LHCN-M2 (cell line): ENCODE measurements at regions not wholly inside any gene's neighbourhood (a gene's known extent, or its start where the extent isn't known, plus 50 kb on each side); places are given as distances from the start of the nearest gene placed in this dataset.

Source experiments
- DNase-seq: peaks from one replicate; pipeline ENCODE4 v3.0.0-alpha.2; 2012; ENCODE audit warnings: low read depth

DNA sequence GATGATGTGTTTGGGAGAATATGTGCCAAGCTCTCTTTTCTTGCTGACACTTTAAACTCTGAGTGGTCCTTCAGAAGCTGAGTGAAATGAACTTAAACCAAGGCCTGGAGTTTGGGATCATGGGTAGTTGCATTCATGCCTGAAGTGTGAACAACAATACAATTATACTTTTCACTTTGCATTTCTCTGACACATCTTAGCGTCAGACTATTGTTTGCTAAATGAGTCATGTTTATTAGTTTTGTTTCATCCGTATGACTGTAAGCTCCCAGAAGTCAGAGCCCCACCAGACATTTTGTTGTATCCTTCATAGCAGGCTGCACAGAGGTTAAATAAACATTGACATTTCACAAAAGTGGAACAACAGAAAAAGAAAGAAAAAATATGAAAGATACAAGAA lies 542.6 kb downstream of the TUSC7 start:
- peak; percentile 7 for DNase-seq

DNA sequence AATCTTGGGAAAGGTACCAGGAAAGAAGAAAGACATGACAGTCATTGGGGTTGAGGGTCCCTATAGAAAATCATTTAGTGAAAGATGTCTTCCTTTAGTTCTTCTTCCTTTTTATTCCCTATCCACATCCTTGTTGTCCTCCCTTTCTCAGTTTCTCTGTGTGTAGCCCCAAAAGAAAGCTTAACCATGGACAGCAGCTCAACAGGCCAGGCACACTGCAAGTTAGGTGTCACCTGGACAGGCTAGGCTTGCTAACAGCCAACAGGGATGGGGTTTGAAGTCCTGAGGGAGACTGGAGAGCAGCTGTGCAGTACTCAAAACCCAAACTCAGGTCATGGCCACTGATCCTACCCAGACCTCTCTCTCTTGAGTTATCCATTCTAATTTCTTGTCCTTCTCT lies 543.1 kb downstream of the TUSC7 start:
- DNase-seq, result no peak

DNA sequence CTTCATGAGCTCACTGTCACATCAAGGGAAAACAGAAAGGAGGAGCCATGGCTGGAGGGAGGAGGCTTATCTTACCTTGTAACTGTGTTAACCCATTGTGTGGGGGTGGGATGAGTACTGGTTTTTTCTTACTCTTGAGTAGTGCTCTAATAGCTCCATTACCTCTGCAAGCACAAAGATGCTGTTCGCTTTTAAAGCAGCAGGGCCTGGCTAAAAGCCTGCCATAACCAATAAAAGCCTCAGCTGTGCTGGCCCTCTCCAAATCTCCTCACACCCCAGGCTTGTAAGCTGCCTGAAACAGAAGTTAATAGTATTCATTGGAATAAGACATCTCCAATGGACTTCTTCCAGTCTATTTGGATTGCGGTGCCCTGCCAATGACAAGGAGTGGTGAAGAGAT lies 544.1 kb downstream of the TUSC7 start:
- DNase-seq, result no peak

DNA sequence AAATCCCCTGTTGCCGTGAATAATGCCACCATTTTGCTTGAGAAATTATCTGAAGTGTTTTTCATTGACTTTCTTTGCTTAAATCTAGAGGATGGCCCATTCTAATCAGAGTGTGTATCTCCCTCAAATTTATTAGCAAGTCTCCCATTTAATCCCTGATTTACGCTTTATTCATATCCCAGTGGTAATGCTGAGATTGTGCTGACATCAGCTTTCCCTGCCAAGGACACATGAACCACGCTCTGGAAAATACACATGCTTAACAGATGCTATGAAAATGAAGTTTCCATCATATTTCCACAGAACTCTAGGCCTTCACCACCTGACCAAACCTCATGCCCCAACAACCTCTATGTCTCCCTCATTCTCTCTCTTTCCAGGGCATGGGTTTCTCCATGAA lies 545.4 kb downstream of the TUSC7 start:
- no peak for DNase-seq

DNA sequence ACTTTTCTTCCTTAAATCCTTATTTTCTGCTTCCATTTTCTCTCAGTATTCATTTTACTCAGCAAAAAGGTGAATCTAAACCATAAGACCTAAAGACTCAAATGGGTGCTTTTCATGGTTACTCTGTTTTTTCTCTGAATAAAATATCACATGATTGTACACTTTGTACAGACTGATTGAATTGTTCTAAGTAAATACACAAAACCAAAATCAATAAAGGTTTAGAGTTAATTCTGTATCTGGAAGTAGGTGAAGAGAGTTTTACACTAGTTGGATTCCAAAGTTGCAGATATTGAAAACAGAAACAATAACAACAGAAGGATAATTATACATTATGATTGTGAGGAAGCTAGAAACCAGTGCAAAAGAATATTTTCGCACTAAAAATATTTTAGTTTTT lies 546.2 kb downstream of the TUSC7 start:
- DNase-seq, result no peak

DNA sequence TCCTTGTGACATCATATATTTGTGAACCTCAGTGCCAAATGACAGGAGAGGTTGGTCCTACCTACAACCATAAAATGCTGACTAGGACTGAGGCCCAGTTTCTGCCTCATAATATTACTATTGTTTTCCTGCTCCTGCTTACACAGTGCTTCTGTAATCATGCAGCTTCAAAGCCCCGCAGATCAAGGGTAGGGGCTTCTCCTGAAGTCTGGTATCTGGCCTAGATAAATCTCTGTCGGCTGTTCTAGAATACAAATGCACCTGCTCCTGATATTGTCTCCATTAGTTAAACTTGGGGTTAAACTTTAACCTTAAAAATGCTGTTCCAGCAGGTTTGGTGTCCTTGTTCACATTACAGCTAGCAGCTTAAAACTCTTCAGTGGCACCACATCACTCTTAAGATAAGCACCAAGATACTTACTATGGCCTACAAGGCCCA lies 552.4 kb downstream of the TUSC7 start:
- no peak for DNase-seq

DNA sequence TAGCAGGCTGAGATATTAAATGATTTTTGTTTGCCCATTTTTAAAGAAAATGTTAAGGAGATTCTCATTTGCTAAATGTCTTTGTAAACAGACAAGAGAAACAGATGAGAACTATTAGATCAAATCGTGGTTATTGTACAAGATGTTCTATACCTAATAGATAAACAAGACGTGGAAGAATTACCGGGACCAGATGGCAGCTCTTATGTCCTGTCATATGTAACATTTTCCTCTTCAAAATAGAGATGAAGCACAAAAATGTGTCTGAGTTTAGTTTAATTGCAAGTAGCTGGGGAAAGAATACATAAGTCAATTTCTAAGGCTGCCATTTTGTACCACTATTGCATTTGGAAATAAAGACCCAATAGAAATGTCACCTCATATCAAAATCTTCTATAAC lies 553.7 kb downstream of the TUSC7 start:
- no peak for DNase-seq

DNA sequence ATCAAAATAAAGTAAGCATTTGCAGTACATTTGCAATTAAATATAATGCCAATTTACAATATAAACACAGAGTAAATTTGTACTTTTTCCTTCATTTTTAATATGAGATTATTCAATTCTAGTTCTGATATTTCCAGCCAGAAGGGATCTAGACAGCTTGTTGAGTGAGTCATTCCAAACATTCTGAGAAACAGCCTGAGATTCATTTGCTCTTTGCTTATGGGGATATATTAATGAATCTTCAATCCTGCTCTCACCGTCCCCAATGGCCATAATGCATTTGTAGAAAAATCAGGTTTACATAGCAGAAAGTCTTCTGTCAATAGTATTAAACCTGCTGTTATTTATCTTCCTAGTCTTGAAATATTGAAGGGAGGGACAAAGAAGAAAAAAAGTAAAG lies 554.2 kb downstream of the TUSC7 start:
- DNase-seq, result no peak

DNA sequence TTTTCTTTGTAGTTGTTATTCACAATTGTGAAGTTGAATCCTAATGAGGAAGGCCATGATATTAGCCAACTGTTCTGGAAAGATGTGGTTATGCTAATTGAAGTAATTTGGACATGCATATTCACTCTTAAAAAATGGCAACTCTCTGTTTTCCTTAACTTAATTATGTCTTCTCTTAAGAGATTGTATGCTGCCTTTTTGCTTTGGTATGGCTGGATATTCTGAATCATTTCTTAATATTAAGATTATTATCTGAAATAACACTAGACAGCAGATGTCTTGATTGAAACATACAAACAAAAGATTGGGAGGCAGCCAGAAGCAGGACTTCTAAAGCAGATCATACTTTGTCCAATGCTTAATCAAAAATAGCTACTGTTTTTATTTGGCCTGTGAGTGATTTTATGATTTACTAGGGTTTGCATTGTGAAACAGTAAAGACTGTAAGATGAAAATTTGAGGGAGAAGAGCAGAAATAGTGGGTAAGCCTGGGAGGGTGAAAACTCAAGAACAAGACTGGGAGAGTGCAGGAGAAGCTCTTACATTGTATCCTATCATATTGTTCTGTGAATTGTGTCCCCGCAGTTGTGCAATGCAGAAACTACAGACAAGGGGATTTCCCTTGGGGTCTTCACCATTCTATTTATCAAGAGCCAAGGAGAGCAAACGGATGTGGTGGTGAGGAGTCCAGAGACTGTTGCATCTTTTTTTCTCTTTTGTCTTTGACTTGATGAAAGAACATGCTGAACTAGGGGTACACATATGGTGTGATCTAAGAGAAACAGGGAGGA lies 554.8 kb downstream of the TUSC7 start:
- DNase-seq, result no peak

DNA sequence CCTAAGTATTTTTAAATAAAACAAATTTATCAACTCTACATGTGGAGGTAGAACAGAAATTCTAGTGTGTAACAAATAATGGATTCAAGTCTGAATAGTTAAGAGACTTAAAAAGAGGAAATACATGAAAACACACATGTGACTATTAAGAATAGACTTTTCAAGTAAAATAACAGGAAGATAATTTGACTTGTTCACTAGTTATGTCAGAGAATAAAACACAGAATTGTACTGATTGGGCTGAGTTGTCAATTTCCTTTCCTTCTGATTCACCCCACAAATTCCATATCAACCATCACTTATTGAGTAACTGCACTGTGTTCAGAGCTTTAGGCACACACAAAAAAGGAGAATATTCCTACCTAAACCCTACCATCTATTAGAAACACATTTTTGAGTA lies 557.2 kb downstream of the TUSC7 start:
- no peak for DNase-seq

DNA sequence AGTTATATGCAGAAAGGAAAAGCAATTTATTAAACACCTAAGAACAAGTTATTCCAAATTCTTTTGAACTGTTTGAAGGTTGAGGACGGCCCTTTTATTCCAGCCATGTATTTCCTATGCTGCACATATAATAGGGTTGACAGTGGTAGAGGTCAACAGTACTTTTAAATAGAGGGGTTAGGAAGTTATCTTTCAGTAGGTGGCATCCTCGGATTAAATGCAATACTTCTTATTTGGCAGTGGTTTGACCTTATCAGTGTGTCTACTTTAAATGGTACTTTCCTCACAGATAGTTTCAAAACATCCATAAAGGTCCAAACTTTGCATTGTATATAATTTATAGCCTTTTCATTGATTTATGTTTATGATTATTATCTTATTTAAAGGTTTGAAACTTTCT lies 558.7 kb downstream of the TUSC7 start:
- no peak for DNase-seq

DNA sequence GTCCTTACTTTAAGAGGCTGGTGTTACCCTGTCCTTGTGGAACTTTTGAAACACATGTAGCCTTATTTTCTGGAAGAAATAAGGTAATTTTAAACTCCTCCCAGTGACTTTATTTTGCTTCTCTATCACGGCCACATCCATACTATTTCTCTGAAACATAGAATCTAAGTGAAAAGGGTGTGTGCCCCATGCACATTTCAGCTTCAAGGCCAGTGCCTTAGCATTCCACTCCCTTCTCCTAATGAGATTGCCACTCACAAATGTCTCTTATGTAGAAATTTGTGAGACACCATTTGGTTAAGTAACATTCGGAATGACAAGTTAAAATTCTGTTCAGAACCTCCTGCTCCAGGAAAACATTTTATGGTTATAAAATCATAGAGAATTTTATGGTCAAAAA lies 562.7 kb downstream of the TUSC7 start:
- DNase-seq, result no peak

DNA sequence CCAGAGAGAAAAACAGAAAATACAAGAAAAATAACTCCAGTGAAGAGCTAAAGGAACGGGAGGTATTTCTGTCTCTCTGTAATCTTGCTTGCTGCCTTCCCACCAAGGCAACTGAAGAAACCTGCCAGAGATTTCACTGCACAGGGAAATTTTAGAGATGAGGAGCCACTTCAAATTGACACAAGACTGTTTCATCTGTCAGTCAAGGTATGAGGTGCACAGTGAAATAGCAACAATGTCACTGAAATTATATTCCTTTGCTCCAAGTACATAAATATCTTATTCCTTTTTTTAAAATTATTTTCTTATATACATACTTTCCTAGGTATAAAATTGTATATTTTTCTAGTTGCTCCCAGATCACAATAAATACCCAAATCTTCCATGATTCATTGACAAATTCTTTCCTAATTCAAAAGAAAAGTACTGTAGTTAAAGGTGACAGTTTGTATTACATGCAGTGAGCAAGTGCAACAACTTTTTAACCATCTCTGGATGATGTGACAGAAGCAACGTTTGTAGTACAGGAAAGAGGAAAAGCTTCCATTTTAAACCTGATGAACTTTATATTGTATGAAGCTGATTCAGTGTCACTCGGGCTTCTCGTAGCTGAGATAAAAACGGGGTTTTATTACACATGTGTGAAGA lies 563.4 kb downstream of the TUSC7 start:
- DNase-seq, result no peak

DNA sequence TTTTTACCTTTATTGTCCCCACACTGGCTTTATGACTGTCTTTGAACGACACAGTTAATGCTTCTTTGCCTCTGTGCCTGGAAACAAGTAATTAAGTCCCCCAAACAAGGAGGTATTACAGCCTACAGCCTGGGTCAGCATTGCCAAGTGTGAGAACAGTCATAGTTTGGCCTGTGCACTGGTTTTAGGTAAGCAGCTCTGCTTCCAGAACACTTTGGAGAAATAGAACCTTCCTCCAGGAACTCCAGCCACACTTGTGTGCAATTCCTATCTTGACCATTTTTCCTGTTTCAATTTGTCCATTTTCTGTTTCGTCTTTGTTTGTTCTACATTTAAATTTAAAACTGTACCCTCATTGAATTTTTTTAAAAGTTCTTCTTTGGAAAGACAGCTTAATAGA lies 568.2 kb downstream of the TUSC7 start:
- no peak for DNase-seq

DNA sequence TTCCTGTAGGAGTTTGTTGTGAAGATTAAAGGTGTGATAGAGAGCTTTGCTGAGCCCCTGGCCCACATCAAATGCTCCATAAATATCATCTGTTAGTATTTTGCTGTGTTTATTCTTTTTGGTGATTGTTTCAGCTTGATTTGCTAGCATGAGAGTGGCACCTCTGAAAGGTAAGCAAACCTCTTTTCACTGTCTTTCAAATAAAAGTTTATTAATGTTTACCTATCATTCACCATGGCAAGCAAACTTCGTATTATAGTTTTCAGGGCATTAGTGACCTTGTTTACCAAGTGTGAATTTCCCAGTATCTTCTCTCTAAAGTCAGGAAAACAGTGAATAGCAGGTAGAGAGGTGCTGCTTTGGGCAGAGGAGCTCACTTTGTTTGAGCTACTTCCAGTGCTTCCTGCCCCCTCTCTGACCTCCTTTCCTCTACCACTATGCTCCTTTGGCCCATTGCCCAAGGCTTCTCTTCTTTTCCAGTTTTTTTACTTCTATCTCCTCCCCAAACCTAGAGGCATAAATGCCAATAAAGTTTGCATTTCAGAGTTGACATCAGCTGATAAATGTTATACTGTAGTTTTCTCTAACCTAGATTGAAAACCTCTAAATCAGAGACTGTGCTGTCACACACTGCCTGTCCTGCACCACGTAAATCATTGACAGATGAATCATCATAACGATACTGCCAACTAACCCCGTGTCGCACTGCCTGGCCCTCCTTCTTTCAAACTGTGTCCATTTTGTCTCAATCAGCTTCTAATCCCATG lies 569.0 kb downstream of the TUSC7 start:
- DNase-seq, result no peak

DNA sequence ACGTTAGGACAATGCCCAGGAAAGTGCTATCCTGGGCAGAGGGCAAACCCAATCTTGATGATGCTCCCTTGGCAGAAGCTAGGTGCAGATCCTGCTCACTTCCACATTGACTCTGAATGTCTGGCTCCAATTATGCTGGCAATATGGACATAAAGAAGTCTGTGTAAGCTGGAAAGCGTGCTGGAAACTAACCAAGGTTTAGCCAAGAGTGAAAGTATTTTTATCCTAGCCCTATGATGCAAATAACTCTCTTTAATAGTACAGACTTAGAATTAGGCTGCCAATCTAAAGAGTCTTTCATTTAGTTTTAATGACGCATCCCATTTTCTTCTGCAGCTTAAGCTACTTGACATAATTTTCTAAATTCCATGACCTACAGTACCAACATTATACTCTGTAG lies 571.8 kb downstream of the TUSC7 start:
- no peak for DNase-seq

DNA sequence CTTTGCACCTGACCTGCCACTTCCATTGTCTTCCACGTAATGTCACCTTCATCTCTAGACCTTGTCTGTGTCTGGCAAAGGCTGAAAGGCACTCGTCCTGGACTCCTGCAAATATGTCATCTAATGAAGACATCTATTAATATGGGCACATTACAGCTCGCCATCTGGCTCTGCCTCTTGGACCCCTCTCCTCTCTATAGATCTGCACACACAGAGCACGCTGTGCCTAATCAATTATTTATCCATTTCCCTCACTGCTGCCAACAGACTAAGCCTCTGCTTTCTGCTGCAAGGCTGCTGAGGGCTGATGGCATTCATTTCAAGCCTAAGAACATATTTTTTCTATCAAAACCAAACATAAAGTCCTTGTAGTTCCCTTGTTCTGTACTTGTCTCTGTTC lies 573.0 kb downstream of the TUSC7 start:
- no peak for DNase-seq

DNA sequence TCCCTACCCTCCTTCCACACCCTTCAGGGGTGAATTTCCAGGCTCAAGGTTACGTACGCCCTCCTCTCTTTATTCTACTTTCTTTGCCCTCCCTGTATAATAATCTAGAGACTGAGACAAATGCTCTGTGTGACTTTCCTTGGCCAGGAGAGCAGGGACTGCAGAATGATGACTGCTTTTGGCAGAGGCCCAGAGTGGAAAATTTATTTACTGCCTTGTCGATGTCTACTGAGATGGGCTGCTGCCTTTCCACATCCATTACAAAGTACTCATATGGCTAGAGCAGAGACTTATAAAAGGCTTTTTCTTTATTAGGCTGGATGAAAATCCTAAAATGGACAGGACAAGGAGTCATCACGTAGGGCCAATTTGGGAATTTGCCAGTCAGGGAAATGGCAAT lies 576.2 kb downstream of the TUSC7 start:
- DNase-seq, result no peak

DNA sequence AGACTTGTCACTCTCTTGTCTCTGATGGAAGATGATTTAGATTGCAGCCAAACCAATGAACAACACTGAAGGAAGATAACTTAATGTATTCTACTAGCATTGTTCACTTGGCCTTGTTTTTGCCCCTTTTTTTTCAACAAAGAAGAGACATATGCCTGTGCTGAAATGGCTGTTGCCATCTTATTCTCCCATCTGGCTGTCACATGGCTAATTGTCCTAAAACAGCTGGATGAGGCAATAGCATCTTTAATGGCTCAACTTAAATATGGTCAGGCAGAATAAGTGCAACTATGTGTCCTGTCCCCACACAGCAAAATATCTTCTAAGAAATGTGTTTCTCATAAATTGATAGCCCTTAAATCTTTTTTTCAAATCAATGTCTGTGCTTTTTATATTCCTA lies 576.9 kb downstream of the TUSC7 start:
- no peak for DNase-seq

DNA sequence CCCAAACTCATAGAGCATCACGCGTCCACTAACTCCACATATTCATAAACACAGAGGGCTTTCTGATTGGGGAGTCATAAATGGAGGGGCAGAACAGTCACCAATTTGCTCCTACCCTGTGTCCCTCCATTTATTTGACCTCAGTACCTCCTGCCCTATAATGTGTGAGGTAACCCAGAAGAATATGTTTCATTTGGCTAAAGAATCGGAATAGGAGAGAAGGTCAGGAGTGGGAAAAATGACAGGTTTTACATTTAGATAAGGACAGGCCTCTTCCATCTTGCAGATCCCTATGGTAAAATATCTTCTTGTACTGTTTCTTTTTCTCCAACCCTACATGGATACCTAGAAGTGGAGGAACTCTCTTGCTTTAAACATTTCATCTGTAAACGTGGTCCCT lies 578.0 kb downstream of the TUSC7 start:
- DNase-seq, result no peak

DNA sequence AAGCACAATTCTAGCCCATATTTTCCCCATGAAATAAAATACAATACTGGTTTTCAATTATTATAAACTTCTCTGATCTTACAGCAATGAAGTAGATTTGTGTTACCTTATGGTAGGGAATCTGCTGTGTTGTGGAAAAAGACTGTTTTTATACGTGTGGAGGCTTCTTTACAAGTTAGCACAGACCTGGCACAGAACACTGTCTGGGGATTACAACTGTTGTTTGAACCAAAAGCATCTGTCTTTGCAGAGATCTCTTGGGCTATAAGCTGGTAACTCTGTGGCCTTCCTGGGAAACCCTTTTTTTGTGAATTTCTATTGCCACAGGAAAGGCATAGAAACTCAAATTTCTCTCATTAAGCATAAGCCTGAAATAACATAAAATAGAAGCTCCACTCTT lies 581.9 kb downstream of the TUSC7 start:
- no peak for DNase-seq

DNA sequence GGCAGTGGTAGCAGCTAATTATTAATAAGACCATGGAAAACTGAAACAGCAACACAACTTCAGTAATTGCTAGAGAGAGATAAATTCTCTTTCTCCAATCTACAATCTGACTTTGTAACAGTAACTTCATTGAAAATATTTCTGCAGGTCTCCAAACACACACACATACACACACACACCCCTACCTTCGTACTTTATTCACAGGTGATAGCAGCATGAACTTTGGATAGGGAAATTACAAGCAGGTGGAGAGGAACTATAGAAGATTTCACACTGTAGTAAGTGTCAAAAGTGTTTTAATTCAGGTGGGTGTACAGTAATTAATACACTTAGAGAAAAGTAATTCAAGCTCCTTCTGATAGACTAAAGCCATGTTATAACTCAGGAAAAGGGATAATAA lies 587.5 kb downstream of the TUSC7 start:
- DNase-seq, result no peak

DNA sequence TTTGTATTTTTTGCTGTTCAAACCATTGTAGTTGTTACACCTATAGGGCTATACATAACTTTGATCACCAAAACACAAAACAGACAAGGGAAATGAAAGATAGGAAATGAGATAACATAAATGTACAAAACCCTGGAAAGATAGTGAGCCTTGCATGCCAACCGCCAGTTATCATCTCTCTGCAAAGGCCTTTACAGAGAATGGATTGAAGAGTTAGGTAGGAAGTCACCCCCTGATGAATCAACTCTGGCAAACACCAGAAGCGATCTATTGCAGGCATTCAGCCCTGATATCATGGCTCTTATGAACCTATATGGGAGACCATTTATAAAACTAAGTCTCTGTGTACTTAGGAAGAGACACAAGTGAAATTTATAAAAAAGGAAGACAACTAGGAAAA lies 588.0 kb downstream of the TUSC7 start:
- no peak for DNase-seq
